ENCODE measurements at regions not wholly inside any gene's neighbourhood (a gene's known extent, or its start where the extent isn't known, plus 50 kb on each side); places are given as distances from the start of the nearest gene placed in this dataset.
"Not testable (repeated sequence)": the region's sequence is repeated elsewhere in the genome, so short reads cannot be mapped to it uniquely, and the experiment has no call there.

DNA sequence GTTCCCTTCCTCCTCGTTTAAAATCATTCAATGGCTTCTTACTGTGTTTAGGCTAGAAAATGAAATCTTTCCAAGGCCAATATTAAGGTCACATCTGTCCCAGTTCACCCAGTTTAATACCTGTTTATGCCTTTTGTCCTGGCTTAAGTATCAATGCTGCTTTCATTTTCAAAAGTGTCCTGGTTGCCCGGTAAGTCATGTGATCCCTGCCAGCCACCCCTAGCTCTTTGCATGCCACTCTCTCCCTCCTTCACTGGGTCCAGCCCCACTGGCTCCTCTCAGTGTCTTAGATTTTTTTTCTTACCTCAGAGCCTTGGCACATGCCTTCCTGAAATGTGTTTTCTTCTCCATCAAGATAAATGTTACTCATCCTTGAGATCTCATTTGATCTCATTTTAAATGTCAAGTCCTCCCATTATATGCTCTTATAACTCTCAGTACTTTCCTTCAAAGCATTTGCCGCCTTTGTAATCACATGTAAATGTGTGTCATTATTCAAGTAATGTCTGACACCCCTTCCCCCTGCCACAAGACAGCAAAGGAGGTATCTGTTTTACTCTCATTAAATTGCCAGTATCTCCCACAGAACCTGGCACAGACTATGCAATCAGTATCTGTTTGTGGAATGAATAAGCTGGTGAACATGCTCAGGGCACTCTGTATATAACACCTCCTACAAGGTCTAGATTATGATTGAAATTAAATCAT is 472.5 kb upstream of the RPS6KA3 start:
- DNase-seq (ENCODE audit: missing footprints): no peak

DNA sequence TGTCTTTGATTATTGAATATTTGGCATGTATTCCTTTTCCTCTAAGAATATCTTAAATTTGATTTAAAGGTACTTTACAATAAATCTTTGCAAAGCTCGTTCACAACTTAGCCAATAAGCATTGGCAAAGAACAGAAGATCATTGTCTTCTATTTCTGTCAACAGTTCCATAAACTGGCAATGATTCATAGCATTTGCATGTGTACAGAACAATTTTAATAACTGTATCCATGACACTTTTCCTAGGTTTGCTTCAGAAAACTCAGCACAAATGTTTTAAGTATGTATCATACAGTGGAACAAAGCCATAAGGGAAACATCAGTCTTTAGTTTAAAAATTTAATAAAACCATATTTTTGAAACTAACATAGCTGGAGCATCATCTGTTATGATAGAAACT is 462.7 kb upstream of the RPS6KA3 start:
- intact Hi-C loops (cut with DNase I): no loop called here
- DNase-seq (ENCODE audit: missing footprints) (no peak), ATAC-seq (no peak)

More for the DNA sequence above, 472.5 kb upstream of the RPS6KA3 start:
- intact Hi-C loops (cut with DNase I): no loop called here
- no peak for ATAC-seq

DNA sequence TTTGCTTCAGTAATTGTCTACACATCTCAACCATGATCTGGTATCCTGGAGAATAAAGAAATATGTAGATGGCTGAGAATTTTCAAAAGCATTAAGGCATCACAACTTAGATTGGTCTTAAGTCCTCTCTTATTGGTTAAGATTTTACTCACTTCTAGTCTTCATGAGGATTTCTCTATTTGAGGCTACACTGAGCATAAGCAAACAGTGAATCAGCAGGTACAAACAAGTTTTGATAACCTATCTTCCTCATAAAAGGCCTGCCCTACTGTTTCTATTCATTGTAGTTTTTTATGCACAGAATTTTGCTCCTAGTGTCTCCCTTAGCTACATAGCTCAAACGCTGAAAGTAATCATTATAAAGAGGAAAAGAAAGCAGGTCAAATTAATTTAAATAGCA is 460.7 kb upstream of the RPS6KA3 start:
- intact Hi-C loops (cut with DNase I): no loop called here
- ATAC-seq (no peak), DNase-seq (ENCODE audit: missing footprints) (no peak)

DNA sequence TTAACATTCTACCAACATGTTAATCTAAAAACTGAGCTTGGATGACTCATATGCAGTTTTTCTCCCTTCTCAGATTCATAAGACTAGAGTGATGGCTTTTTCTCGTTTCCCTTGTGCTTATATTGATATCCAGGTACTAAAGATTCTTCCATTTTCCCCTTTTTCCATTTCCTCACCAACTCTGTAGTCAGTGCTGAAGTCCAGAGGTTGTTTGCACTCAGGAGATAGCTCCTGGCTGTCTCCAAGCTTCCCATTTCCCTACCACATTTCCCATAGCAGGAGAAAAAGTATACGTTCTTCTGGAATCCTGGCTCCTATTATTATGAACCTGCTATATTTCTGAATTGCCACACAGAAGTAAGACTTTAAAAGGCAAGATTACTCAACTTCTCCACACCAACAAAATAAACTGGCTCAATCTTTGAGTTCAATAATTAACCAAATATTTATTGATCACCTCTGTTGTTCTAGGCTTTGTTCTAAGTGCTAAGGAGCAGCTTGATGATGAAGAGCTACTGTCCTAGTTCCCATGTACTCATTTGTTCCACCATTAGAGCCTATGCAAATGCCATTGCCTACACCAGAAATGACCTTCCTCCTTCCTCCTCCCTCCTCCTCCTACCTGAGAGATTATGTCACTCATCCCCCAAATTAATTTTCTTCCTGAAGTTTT is 454.4 kb upstream of the RPS6KA3 start:
- intact Hi-C loops (cut with DNase I): no loop called here
- no peak for DNase-seq (ENCODE audit: missing footprints)
- ATAC-seq: no peak

DNA sequence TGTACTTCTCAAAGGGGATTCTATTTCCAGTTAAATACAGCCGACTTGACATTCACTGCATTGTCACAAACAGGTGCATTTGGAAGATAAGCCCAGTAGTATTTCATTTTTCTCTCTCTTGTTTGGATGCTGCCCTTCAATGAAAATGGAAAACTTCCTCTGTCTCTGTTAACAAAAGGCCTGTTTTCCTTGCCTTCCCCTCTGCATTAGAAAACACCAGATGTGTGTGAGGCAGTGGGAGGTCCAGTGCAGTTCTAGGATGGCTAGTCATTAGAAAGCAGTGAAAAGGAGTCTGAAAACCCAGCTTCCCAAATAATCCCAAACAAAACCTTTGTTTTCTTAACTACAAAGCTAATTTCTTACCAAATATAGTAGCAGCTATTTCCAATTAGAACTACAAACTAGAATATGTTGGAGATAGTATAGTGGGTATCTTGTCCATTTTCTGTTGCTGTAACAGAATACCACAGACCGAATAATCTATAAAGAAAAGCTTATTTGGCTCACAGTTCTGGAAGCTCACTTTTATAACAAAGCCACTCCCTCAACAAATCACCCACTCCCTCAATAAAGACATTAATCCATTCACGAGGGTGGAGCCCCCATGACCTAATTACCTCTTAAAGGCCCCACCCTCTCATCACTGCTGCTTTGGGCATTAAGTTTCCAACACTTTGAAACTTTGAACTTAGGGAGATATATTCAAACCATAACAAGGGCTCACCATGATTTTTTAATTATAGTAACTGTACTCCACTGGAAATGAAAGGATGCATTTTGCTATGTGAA is 452.1 kb upstream of the RPS6KA3 start:
- intact Hi-C loops (cut with DNase I): no loop called here
- DNase-seq (ENCODE audit: missing footprints) (no peak), ATAC-seq (no peak)

DNA sequence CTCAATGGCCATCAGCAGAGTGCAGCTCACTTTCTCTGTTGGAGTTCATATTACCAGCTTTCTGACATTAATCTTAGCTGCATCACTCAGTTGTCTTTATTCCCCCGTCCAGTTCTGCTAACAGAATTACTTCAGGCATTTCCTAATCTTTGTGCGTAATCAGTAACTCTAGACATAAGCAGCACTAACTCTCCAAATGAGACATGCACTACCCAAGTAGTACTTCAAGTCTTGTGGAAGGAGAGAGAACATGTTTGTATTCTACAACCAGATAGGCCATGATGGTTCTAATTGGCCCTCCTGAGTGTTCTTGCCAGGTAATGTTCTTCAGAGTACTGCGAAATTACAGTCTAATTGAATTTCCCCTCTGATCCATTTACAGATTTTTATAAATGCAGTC is 448.5 kb upstream of the RPS6KA3 start:
- intact Hi-C loops (cut with DNase I): no loop called here
- ATAC-seq (no peak), DNase-seq (ENCODE audit: missing footprints) (no peak)

DNA sequence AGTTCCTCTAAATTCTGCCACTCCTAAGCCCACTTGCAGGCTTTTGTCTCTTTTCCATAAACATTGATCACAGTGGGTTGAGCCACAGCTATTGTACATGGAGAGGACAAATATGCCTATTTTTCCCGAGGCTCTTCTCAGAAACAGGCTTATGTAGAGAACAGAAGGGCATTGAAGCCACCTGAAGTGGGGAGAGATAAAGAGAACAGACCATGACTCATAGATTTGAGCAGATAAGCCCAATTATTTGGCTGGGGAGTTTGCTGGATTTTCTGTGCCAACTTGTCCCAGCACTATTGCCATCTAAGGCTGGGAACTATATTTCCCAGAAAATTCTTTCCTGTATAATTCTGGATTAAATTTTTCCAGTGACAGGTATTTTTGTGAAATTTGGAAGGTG is 446.1 kb upstream of the RPS6KA3 start:
- DNase-seq (ENCODE audit: missing footprints) (no peak), ATAC-seq (no peak)
- intact Hi-C loops (cut with DNase I): no loop called here

DNA sequence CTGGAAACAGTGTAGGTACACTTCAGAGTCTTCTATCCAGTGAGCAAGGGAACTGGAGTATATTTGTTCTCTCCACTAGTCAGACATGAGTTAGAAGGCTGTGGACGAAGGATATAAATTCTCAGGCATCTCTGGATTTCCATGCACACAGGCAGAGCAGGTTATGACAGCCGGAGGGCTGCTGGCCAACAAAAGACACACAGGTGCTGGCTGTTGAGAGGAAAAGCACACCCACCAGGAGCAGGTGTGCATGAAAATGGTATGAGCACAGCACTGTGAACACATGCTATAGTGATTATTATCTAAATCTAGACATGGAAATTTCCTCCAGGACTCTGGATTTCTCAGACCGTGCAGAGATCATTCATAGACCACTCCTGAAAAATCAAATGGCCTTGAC is 444.7 kb upstream of the RPS6KA3 start:
- intact Hi-C loops (cut with DNase I): no loop called here
- ATAC-seq: no peak
- DNase-seq (ENCODE audit: missing footprints): no peak

DNA sequence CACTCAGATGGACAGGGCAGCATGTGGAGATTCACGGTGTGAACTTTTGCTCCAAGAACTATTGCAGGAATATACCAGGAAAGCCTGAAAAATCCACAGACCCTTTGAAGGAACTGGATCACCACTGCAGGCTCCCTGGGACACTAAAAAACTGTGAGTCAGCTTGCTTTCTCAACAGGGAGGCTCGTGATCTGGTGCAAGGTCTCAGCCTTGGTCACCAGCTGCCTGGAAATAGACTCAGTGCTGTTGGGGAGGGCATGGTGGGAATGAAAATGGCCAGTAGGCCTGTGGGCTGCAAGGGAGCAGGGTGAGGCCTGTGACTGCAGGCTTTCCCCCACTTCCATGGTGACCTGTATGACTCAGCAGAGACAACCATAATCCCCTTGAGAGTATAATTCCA is 426.4 kb upstream of the RPS6KA3 start:
- intact Hi-C loops (cut with DNase I): no loop called here
- no peak for ATAC-seq

DNA sequence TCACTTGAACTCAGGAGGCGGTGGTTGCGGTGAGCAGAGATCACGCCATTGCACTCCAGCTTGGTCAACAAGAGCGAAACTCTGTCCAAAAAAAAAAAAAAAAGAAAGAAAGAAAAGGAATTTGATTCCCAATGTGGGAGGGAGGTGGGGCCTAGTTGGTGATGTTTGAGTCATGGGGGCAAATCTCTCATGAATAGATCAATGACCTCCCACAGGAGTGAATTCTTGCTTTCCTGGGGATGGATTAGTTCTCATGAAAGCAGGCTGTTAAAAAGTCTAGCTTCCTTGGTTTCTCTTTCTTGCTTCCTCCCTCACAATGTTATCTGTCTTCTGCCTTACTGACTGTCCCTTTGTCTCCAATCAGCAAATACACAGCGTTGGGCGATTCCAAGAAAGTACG is 419.5 kb upstream of the RPS6KA3 start:
- no peak for DNase-seq (ENCODE audit: missing footprints)
- intact Hi-C loops (cut with DNase I): no loop called here
- no peak for ATAC-seq

More for the DNA sequence above, 426.4 kb upstream of the RPS6KA3 start:
- no peak for DNase-seq (ENCODE audit: missing footprints)

DNA sequence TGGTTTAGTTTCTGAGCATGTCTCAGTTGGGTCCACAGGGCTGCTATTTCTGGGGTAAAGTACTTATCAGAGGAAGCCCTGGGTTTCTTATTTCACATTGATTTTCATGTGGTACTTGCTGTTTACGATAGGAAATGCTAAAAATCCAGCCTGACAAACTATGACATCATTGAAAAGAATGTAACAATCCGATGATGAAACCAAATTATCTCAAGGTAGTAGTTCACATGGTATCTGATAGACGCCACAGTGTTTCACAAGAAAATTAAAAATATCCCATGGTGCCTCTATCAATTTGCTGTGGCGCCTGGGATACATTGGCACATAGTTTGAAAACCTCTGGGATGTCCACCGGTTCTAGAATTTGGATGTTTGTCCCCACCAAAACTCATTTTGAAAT is 418.9 kb upstream of the RPS6KA3 start:
- no peak for DNase-seq (ENCODE audit: missing footprints)
- intact Hi-C loops (cut with DNase I): no loop called here
- ATAC-seq: no peak

DNA sequence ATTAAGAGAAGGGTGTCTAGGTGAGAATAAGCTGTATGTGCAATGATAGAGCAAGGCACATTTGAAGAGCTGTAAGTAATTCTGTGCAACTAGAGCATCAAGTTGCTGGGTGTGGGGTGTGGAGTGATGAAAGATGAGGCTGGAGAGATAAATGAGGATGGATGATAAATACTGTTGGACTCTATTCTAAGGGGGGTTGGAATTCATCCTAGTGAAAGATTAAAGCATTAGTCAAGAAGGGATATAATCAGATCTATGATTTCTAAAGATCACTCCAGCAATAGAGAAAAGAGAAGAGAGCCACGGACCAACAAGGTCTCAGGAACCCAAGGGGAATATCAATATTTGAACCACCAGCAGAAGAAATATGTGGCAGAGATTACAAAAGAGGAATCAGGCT is 415.0 kb upstream of the RPS6KA3 start:
- ATAC-seq: no peak
- intact Hi-C loops (cut with DNase I): no loop called here
- no peak for DNase-seq (ENCODE audit: missing footprints)

DNA sequence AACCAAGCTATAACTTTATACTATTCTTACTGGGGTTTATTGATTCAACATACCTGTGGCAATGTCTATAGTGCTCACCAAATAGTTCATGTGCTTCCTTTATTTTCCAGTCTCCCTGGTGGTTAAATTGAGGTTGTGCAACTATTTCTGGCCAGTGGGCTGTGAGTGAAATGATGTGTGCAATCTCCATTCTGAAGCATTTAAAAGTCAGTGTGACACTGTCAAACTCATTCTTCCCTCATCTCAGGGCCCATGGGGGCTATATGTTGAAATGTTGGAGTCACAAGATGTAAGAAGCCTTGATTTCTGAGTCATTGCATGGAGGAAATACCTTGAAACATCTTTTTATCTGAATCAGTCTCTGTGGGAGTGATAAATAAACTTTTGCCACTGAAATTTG is 414.3 kb upstream of the RPS6KA3 start:
- ATAC-seq (no peak), DNase-seq (ENCODE audit: missing footprints) (no peak)
- intact Hi-C loops (cut with DNase I): no loop called here

DNA sequence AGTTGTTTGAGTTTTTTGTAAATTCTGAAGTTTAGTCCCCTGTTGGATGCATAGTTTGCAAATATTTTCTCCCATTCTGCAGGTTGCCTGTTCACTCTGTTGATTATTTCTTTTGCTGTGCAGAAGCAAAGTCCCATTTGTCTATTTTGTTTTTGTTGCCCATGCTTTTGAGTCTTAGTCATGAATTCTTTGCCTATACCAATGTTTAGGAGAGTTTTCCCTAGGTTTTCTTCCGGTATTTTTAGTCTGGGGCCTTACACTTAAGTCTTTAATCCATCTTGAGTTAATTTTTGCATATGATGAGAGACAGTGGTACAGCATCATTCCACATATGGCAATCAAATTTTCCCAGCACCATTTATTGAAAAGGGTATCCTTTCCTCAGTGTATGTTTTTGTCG is 405.8 kb upstream of the RPS6KA3 start:
- intact Hi-C loops (cut with DNase I): no loop called here
- DNase-seq (ENCODE audit: missing footprints) (no peak), ATAC-seq (no peak)

DNA sequence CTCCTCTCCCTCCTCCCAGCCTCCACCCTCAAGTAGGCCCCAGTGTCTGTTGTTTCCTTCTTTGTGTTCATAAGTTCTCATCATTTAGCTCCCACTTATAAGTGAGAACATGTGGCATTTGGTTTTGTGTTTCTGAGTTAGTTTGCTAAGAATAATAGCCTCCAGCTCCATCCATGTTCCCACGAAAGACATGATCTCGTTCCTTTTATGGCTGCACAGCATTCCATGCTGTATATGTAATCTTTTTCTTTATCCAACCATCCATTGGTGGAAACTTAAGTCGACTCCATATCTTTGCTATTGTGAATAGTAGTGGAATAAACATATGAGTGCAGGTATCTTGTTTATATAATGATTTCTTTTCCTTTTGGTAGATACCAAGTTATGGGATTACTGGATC is 405.0 kb upstream of the RPS6KA3 start:
- ATAC-seq; intact Hi-C loops (cut with DNase I); DNase-seq (ENCODE audit: missing footprints): not testable (repeated sequence)

DNA sequence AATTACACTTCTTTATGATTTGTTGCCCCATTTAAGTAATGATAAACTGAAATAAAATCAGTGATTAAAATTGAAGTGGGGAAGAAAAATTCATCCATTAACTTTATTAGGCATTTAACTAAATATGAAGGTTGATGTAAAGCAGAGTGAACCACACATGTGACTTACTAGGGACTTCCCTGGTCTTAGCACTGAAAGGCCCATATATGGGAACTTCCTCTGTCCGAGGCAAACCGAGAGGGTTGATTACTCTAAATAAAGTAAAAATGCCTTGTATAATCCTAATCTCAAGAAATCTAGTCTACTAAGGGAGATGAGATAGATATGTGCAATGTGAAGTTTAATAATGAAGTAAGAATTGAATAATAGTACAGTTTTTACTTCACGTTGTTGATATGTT is 403.9 kb upstream of the RPS6KA3 start:
- ATAC-seq (no peak), DNase-seq (ENCODE audit: missing footprints) (no peak)
- intact Hi-C loops (cut with DNase I): no loop called here

DNA sequence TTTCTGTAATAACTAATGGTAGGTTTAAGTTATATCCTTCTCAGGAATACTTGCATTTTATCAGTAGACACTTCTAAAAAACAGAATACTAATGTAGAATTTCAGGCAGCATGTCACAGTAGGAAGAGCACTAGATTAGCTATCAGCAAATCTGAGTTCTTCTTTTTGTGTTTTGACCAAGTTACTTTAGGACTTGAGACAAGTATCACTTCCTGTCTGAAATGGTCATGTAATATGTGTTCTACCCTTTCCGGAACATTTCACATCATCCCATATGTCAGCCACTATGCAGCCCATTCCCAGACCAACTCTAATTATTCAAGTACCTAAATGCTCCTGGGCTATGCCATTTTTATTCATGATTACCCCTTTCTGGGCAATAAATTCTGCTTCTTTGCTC is 401.8 kb upstream of the RPS6KA3 start:
- DNase-seq (ENCODE audit: missing footprints) (no peak), ATAC-seq (no peak)
- intact Hi-C loops (cut with DNase I): no loop called here

DNA sequence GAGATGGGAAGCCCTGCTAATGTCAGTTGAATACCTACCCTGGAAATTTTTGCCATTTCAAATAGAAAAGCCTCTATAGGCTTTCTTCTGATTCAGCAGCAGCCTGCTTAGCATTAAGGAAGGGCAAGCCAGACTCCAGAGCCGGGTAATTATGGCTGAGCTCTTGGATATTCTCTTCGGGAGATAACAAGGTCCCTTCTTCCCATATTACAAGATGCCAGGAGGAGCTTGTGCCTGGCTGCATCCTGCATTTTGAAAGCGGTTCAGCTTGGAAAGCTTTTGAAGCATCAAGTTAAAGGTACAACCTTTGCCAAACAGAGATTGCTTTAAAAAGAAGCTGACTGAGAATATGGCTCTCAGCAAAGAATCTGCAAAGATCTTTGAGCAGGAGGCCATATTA is 399.6 kb upstream of the RPS6KA3 start:
- ATAC-seq: no peak
- DNase-seq (ENCODE audit: missing footprints): no peak
- intact Hi-C loops (cut with DNase I): no loop called here

DNA sequence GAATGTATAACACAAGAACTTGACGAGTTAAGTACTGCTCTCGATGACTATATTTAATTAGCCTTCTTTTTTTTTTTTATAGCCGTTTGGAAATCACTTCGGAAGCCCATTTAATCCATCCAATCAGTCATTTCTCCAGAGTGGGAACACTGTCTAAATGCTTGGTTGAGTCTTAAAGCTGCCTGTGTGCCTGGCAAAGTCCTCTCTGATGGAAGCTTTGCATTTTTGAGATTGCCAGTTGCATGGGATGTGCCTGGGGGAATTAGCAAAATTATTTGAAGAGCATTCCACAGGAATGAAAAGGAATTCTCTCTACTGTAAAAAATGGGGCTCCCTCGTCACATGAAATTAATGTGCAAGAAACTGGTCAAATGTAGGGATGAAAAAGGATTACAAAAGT is 398.8 kb upstream of the RPS6KA3 start:
- no peak for ATAC-seq
- DNase-seq (ENCODE audit: missing footprints): no peak
- intact Hi-C loops (cut with DNase I): no loop called here

DNA sequence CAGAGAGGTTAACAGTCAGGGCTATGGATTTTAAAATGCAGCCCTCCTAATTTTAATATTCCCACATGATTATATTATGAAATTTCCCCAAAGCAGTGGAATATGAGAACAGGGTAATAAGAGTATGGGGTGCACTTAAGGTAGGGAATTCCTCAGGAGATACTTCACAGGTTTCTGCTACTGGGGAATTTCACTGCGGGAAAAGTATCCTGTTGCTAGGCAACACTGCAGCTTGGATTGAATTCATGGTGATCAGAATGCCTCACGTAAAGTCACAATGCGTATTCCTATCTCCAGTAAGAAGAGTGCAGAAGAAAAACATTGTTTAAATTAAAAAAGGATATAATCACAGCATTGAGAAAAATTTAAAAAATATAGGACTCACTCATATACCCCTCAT is 398.1 kb upstream of the RPS6KA3 start:
- intact Hi-C loops (cut with DNase I): no loop called here

More for the DNA sequence above, 398.1 kb upstream of the RPS6KA3 start:
- ATAC-seq (no peak), DNase-seq (ENCODE audit: missing footprints) (no peak)
